ENCODE measurements at regions not wholly inside any gene's neighbourhood (a gene's known extent, or its start where the extent isn't known, plus 50 kb on each side); places are given as distances from the start of the nearest gene placed in this dataset.

DNA sequence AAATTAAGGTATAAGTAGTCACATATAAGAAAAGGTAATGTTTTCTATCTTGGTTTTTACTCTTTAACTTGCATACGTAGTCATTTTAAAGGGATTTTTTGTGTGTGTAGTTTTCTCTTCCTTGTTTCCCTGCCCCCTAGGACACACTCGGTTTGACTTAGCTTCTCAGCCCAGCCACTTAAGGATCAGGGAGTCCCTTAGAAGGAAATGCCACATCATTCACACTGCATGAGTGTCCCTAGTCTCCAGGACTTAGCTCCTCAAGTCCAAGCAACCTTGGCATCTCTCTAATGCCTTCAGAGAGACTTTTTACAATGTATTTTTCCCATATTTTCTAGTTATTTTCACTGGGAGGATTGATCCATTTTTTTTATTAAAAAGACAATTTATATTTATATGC is 1407.7 kb downstream of the EFNB2 start:
- no peak for TF ChIP-seq POLR2A (IDR thresholded peaks at IDR 0.05; ENCODE audit: low read depth, low read length)
- no peak for TF ChIP-seq TAF1 (IDR thresholded peaks at IDR 0.05; ENCODE audit: borderline replicate concordance, low read depth, low read length)
- TF ChIP-seq POLR2AphosphoS5 (IDR thresholded peaks at IDR 0.05; ENCODE audit: low read depth, low read length) = no peak
- no peak for FAIRE-seq
- DNase-seq (ENCODE audit: insufficient read length) = no peak

DNA sequence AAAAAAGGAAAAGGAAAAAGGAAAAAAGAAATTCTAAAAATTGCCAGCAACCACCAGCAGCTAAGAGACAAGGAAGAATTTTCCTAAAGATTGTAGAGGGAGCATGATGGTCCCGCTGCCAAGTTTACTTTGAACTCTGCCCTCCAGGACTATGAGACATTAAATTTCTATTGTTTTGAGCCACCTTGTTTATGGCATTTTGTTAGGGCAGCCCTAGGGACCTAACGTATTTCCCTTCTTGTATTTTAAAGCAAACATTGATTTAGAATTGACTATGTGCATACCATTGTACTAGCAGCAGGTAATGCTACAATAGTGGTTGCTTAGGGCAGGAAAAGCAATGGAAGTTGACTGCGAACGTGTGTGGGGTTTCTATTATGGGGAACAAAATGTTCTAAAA is 1414.2 kb downstream of the EFNB2 start:
- no peak for FAIRE-seq
- DNase-seq (ENCODE audit: insufficient read length) = no peak
- TF ChIP-seq POLR2AphosphoS5 (IDR thresholded peaks at IDR 0.05; ENCODE audit: low read depth, low read length) = no peak
- no peak for TF ChIP-seq POLR2A (IDR thresholded peaks at IDR 0.05; ENCODE audit: low read depth, low read length)
- no peak for TF ChIP-seq TAF1 (IDR thresholded peaks at IDR 0.05; ENCODE audit: borderline replicate concordance, low read depth, low read length)

DNA sequence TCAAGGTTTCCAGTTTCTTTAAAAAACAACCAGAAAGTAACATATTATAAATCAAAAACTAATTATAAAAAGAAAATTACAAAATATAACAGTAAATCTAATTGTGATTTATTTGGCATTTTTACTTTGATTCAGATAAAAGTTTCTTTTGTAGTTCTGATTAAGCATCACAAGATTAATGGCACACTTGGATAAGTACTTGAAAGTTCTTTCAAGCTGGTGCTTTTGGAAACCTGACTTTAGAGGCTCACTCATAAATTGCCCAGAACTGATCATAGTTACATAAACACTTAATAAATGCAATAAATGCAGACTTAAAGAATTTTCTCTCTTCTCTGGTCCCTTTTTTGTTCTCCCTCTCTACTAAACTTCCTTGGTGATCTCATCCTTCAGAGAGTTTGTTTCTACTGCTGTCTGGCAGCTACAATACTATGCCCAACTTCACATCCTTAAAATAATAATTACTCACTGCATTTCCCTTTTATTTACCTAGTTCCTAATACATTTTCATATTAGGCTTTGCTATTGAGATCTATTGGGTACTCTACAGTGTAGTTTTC is 1417.0 kb downstream of the EFNB2 start:
- TF ChIP-seq POLR2A (IDR thresholded peaks at IDR 0.05; ENCODE audit: low read depth, low read length) (no peak), TAF1 (IDR thresholded peaks at IDR 0.05; ENCODE audit: borderline replicate concordance, low read depth, low read length) (no peak), POLR2AphosphoS5 (IDR thresholded peaks at IDR 0.05; ENCODE audit: low read depth, low read length) (no peak)
- no peak for FAIRE-seq

DNA sequence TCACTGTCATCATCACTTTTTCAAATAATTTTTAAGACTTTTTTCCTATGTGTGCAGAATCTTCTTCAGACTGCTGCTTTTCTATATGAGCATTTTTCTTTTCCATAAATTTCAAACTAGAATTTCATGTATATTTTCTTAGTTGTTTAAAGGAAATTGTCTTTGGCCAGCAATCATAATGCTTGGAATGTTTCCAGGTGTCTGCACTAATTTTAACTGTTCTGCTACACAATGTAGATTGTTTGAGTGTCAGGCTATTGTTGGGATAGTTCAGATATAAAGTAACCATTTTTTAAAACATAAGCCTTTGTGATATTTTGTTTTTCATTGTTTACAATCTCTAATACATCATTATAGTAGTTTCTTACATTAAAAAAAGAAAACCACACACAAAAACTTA is 1418.5 kb downstream of the EFNB2 start:
- no peak for DNase-seq (ENCODE audit: insufficient read length)
- no peak for FAIRE-seq
- no peak for TF ChIP-seq POLR2AphosphoS5 (IDR thresholded peaks at IDR 0.05; ENCODE audit: low read depth, low read length)
- no peak for TF ChIP-seq TAF1 (IDR thresholded peaks at IDR 0.05; ENCODE audit: borderline replicate concordance, low read depth, low read length)
- TF ChIP-seq POLR2A (IDR thresholded peaks at IDR 0.05; ENCODE audit: low read depth, low read length) = no peak

More for the DNA sequence above, 1417.0 kb downstream of the EFNB2 start:
- no peak for DNase-seq (ENCODE audit: insufficient read length)

DNA sequence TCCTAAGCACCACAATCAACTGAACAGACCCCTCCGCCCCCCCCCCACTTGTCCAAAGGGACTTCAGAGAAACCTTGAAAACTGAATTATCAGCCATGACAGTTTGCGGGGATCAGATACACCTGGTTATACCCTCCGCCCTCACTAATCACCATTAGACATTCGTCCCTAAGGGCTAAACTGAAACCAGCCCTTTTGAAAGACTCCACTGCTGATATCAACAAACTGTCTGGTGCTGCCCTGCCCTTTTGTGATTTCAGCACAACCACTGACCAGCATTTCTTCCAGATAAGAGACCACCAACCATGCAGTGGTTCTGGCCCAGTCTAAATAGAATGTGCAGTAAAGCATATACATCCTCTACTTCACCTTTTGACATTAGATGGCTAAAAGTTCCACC is 1422.9 kb downstream of the EFNB2 start:
- DNase-seq (ENCODE audit: insufficient read length) (no peak), FAIRE-seq (no peak)
- TF ChIP-seq POLR2A (IDR thresholded peaks at IDR 0.05; ENCODE audit: low read depth, low read length) (no peak), POLR2AphosphoS5 (IDR thresholded peaks at IDR 0.05; ENCODE audit: low read depth, low read length) (no peak), TAF1 (IDR thresholded peaks at IDR 0.05; ENCODE audit: borderline replicate concordance, low read depth, low read length) (no peak)

DNA sequence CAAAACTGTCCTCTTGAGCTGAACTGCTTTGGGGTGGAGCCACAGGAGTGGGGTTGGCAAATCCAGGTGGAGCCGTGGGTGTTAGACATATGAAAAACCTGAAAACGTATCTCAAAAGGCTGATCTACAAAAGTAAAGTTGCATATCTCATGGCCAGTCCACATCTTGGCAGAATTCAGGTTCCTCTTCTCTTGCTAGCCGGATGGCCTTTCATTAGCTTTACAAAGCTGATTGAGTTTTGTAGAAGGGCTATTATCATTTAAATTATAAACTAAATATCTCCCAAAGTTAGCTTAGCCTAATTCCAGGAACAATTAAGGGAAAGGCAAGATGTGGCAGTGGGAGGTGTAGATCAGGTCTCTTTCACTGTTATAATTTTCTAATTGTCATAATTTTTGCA is 1427.7 kb downstream of the EFNB2 start:
- TF ChIP-seq TAF1 (IDR thresholded peaks at IDR 0.05; ENCODE audit: borderline replicate concordance, low read depth, low read length) (no peak), POLR2A (IDR thresholded peaks at IDR 0.05; ENCODE audit: low read depth, low read length) (no peak), POLR2AphosphoS5 (IDR thresholded peaks at IDR 0.05; ENCODE audit: low read depth, low read length) (no peak)
- DNase-seq (ENCODE audit: insufficient read length) = no peak
- no peak for FAIRE-seq

DNA sequence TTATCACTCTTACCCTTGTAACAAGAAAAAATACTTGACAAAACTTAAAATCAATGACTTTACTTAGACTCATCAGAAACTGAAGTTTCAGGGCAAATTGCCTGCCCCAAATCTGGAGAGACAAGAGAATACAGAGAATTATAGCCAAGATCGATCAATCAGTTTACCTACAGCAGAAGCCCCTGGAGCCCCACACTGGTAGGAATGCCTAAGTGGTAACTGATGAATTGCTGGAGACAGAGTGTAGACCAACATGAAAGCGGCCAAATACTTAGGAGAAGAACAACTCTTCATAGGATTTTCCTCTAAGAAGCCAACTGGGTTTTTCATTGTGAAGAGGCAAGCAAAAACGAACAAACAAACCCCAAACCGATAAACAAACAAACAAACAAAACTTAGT is 1430.0 kb downstream of the EFNB2 start:
- DNase-seq (ENCODE audit: insufficient read length) = no peak
- no peak for FAIRE-seq
- TF ChIP-seq TAF1 (IDR thresholded peaks at IDR 0.05; ENCODE audit: borderline replicate concordance, low read depth, low read length) (no peak), POLR2A (IDR thresholded peaks at IDR 0.05; ENCODE audit: low read depth, low read length) (no peak), POLR2AphosphoS5 (IDR thresholded peaks at IDR 0.05; ENCODE audit: low read depth, low read length) (no peak)

DNA sequence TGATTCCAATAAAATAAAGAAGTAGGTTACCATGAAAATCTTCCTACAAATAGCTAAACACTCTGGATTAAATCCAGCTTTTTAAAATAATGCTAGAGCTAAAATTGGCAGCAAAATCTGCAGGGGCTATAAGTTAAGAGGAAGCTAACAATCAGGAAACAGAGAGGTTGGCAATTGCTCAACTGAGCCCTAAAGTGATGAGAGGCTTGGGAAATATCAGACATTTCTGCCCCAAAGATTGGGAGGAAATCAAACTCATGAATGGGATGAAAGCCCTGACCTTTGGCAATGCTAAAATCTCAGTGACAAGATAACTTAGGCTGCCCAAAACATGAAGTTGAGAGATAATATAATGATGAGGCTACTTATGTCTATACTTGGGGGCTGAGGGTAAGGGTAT is 1437.9 kb downstream of the EFNB2 start:
- no peak for TF ChIP-seq TAF1 (IDR thresholded peaks at IDR 0.05; ENCODE audit: borderline replicate concordance, low read depth, low read length)
- no peak for TF ChIP-seq POLR2AphosphoS5 (IDR thresholded peaks at IDR 0.05; ENCODE audit: low read depth, low read length)
- no peak for TF ChIP-seq POLR2A (IDR thresholded peaks at IDR 0.05; ENCODE audit: low read depth, low read length)
- DNase-seq (ENCODE audit: insufficient read length) = no peak
- FAIRE-seq = no peak

DNA sequence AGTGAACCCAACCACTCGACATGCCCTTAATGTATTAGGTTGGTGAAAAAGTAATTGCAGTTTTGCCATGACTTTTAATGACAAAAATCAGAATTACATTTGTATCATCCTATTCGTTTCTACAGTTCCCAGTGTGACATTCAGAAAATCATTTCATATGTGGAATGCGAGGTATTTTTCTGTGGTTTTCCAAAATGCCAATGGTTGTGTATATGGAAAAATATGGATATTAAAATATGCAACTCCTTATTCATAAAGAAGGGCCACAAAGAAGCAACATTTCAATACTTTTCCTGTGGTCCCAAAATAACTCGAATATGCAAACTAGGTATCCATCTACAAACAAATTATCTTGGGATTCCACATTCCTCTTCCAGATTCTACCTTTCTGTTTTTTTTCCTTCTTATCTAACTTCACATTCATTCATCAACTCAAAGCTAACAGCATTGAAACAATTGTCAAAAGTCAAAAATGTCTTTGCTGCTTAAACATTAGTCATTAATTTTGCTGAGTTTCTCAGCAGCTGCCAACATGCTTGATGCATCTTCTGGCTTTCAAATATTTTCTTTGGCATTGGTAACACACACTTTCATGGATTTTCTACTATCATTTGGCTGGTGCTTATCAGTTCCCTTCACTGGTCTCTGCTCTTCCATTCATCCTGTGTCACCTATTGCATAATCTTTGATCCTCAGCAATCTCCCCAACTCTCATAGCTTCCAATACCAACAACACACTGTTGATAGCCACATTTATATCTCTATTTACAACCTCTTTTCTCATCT is 1445.4 kb downstream of the EFNB2 start:
- TF ChIP-seq TAF1 (IDR thresholded peaks at IDR 0.05; ENCODE audit: borderline replicate concordance, low read depth, low read length) (no peak), POLR2A (IDR thresholded peaks at IDR 0.05; ENCODE audit: low read depth, low read length) (no peak), POLR2AphosphoS5 (IDR thresholded peaks at IDR 0.05; ENCODE audit: low read depth, low read length) (no peak)
- FAIRE-seq (no peak), DNase-seq (ENCODE audit: insufficient read length) (no peak)

DNA sequence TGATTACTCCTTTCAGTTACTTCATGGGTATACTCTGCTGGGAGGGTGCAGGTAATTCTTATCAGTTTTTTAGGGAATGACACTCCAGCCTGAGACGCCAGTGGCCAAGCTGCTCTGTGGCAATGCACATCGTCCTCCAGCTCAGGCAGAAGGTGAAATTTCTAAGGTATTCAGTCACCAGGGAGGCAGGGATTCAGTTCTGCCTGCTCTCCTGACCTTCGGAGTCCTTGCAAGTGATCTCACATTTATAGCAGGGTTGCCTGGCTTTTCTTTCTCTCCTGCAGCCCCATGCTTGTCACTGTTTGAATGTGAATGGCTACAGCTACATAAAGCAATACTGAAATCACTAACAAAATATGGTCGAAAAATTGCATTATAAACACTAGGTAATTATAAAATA is 1447.5 kb downstream of the EFNB2 start:
- FAIRE-seq (no peak), DNase-seq (ENCODE audit: insufficient read length) (no peak)
- TF ChIP-seq POLR2AphosphoS5 (IDR thresholded peaks at IDR 0.05; ENCODE audit: low read depth, low read length) = no peak
- no peak for TF ChIP-seq POLR2A (IDR thresholded peaks at IDR 0.05; ENCODE audit: low read depth, low read length)
- no peak for TF ChIP-seq TAF1 (IDR thresholded peaks at IDR 0.05; ENCODE audit: borderline replicate concordance, low read depth, low read length)

DNA sequence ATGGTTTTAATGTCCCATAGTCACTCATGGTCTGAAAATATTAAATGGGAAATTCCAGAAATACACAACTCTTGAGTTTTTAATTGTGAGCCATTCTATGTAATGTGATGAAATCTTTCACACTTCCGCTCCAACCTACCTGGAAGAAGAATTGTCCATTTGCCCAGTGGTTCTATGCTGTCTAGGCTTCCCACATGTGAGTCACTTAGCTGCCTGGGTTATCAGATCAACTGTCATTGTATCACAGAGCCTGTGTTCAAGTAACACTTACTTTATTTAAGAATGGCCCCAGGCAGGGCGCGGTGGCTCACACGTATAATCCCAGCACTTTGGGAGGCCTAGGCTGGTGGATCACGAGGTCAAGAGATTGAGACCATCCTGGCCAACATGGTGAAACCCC is 1450.5 kb downstream of the EFNB2 start:
- TF ChIP-seq POLR2AphosphoS5 (IDR thresholded peaks at IDR 0.05; ENCODE audit: low read depth, low read length) (no peak), TAF1 (IDR thresholded peaks at IDR 0.05; ENCODE audit: borderline replicate concordance, low read depth, low read length) (no peak), POLR2A (IDR thresholded peaks at IDR 0.05; ENCODE audit: low read depth, low read length) (no peak)
- DNase-seq (ENCODE audit: insufficient read length) (no peak), FAIRE-seq (no peak)

DNA sequence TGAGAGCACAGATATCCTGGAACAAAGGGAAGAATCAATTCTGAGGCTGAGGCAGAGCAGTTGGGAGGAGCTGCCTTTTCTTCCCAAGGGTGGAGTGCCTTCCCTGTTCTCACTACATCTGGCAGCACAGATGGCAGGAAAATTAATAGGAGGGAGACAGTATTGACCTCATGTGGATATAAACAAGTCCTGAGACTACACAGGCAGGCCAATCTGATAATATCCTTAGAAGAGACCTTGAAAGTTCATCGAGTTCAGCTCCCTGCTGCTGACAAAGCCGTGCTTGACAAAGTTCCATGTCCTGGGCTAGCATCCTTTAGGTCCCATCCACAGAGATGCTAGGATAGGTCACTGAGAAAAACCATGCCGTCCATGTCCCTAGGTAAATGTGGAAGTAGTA is 1451.5 kb downstream of the EFNB2 start:
- FAIRE-seq = no peak
- TF ChIP-seq POLR2A (IDR thresholded peaks at IDR 0.05; ENCODE audit: low read depth, low read length) (no peak), POLR2AphosphoS5 (IDR thresholded peaks at IDR 0.05; ENCODE audit: low read depth, low read length) (no peak), TAF1 (IDR thresholded peaks at IDR 0.05; ENCODE audit: borderline replicate concordance, low read depth, low read length) (no peak)
- DNase-seq (ENCODE audit: insufficient read length) = no peak

All from GM12892 (cell line).